Stomach (tissue), 4 donors: ENCODE measurements at regions not wholly inside any gene's neighbourhood (a gene's known extent, or its start where the extent isn't known, plus 50 kb on each side); places are given as distances from the start of the nearest gene placed in this dataset.

Source experiments
- POLR2A ChIP-seq, 4 donors: fragments of 450-650 bp; IDR thresholded peaks; one replicate each; pipeline ENCODE4 v1.6.1; 2016; ENCODE audit warnings: antibody characterized with exemption in 4 of 4, control low read depth in 2 of 4, mild to moderate bottlenecking in 1 of 4, moderate library complexity in 1 of 4
- TF ChIP-seq, protein P1 (sequence below), 7 experiments: fragments of 450-650 bp in 4 of 7; fragments of 200-600 bp in 3 of 7; sonication (generic) in 3 of 7; IDR thresholded peaks; one replicate each; pipeline ENCODE4 v1.5.1; 2016 to 2019; ENCODE audit warnings: antibody characterized with exemption in 7 of 7, control low read depth in 2 of 7, mild to moderate bottlenecking in 1 of 7

DNA sequence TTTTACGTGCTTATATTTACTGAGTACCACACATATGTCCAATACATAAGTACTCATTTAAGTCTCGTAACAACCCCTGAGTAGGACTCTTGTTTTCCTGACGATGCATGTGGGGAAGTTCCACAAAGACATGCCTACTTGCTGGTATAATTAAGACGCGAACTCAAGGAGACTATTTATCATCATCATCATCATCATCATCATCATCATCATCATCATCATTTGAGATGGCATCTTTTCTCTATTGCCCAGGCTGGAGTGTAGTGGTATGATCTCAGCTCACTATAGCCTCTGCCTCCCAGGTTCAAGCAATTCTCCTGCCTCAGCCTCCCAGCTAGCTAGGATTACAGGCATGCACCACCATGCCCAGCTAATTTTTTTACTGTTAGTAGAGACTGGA lies 809.9 kb upstream of the EEF2KMT start:
- TF ChIP-seq, protein P1, sequence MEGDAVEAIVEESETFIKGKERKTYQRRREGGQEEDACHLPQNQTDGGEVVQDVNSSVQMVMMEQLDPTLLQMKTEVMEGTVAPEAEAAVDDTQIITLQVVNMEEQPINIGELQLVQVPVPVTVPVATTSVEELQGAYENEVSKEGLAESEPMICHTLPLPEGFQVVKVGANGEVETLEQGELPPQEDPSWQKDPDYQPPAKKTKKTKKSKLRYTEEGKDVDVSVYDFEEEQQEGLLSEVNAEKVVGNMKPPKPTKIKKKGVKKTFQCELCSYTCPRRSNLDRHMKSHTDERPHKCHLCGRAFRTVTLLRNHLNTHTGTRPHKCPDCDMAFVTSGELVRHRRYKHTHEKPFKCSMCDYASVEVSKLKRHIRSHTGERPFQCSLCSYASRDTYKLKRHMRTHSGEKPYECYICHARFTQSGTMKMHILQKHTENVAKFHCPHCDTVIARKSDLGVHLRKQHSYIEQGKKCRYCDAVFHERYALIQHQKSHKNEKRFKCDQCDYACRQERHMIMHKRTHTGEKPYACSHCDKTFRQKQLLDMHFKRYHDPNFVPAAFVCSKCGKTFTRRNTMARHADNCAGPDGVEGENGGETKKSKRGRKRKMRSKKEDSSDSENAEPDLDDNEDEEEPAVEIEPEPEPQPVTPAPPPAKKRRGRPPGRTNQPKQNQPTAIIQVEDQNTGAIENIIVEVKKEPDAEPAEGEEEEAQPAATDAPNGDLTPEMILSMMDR (IDR thresholded peaks at IDR 0.05) = no peak
- TF ChIP-seq POLR2A (IDR thresholded peaks at IDR 0.05) = no peak
